NCI-H524 treated with DMSO at 0.1 percent for 48 hours (cell line): ENCODE measurements at regions not wholly inside any gene's neighbourhood (a gene's known extent, or its start where the extent isn't known, plus 50 kb on each side); places are given as distances from the start of the nearest gene placed in this dataset.
A peak's percentile ranks its signal among the peaks of the same experiment; 100 is the strongest.

Source experiments
- DNase-seq: peaks from one replicate; lab custom pipeline; 2025; lab: John Stamatoyannopoulos, UW

DNA sequence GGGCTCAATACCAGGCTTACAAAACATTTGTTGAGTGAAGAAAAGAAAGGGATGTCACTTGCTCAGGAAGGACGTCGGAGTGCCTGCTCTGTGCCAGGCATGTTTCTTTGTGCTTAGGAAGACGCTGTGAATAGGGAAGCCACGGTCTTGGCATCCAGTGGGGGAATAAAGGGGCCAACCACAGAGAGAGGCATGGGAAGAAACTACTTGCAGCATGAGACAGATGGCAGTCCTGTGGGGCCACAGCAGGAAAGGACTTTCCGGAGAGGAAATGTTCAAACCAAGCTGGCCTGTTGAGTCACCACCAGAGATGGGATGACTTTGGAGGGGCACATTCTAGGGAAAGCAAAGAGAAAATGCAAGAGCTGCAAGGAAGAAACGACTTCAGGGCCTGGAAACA is 173.2 kb downstream of the CDH26 start:
- DNase-seq = no peak

DNA sequence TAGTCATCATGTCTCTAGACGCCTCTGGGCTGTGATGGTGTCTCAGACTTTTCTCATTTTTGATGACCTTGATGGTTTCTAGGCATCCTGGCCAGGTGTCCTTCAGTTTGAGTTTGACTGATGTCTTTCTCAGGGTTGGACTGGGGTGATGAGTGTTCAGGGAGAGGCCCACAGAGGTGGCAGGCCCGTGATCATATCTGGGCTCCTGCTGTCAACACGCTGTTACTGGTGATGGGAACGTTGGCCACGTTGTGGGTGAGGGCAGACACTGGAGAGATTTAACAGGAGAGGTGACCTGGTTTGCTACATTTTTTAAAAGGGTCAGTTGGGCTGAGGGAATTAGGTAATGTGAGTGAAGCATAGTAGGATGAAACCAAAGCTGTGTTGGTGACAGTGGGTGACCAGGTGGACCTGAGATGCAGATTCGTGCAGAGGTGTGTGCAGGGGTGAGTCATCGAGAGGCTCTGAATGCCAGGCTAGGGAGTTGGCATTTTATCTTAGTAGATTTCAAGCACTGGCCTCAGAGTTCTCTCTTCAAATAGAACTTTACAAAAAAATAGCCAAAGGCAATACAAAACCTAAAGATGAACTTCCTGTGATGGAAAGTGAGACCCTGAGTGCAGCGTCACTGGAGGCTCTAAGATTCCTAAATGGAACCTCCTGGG is 174.1 kb downstream of the CDH26 start:
- DNase-seq = no peak

DNA sequence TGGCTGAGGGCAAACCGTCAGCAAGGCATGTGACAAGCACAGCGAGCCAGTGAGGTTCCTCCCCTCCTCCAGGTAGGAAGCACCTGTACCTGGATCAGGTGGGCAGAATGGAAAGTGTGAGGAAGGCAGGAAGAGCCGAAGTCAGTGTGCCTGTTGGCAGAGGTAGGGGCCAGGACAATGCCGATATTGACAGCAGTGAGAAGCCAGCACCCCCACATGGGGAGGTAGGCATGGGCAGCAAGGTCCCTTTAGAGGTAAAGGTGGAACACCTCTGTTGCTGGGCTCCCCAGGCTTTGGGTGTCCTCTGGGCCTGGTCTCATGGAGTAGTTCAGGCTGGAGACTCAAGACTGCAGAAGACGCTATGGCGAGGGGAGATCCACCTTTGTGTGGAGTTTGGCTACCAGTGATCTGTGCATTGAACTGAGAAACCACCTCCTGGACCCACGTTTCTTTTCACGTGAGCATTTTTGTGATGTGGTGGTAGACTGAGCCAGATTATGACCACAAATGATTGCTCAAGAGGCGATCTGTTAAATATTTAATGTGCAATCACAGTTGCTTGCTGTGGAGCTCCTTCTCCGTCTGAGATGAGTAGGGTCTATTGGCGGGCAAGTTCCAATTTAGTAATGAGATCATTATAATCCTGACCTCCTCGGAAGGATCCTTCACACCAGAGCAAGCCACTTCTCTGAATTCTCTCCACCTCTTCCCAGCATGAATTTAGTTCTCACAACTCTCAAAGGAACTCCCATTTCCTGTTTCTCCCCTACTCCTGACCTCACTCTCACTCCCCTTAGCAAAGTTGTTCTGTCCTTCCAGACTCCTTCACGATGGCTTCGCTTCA is 174.8 kb downstream of the CDH26 start:
- DNase-seq = no peak

DNA sequence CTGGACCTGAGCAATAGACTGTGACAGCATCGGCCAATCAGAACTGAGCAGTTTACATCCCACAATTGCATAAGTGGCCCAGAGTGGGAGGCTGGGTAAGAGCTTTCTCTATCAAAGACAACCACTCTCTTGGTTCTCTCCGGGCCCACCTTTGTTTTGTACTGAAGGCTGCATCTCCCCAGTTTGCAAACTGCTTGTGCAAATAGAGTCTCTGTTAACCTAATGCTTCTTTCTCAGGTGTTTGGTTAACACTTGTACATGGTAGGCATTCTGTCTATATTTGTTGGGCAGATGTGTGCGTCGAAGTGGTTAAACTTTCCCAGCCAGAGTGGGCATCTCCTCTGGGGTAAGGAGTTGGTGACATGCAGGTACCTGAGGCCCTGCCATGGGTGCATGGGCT is 177.1 kb downstream of the CDH26 start:
- DNase-seq = no peak

DNA sequence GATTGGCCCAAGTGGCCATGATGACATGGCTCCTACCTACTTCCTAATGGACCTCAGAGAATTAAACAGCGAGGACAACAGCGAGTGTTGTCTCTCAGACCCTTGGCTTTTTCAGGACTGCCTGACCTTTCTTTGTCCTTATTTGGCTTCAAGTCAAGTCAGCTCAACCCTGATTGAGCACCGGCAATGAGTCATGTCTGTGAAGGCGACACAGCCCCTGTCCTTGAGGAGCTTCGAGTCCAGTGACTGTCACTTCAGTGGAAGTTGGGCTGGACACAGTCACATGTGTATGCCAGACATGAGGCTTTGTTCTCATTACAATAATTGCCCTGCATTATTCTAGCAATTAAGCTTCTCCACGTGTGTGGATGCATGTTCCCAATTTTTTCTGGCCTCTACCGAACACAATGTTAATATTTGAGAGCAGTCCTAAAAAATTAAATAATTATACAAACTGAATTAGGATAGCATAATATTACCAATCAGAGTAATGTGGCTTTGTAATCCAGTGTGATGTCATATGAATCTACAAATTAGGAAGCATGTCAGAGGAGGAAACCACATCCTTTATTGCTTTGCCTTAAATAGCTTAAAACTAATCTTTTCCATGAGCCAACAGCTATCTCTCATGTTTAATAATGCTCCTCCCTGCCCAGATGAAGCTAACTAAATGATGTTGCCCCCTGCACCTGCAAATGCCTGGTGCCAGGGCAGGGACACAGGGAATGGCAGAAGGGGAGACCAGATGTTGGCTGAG is 178.6 kb downstream of the CDH26 start:
- peak; percentile 6 for DNase-seq

DNA sequence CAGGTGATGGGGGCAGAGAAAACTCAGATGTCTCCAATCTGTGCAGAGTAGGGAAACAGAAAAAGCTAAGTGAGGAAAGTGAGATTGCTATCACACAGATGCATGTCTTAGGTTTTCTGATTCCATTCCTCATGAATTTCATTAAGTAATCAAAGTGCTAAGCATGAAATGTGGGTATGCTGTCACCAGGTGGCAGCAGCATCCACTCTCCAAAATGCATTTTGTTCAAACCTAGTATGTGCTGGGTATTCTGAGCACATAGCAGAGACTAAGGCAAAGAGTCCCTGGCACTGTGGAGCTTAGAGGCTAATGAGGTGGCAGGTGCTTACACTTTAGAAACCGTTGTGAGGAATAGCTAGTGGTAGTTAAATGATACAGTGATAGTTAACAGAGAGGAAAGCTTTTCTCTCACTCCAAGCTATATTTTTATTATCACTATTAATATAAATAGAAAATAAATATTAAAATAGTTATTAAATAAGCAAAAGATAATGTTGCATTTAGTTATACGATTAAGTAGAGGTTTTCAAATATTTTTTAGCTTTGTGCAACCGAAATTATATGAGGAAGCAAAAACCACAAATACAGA is 179.5 kb downstream of the CDH26 start:
- DNase-seq = no peak

DNA sequence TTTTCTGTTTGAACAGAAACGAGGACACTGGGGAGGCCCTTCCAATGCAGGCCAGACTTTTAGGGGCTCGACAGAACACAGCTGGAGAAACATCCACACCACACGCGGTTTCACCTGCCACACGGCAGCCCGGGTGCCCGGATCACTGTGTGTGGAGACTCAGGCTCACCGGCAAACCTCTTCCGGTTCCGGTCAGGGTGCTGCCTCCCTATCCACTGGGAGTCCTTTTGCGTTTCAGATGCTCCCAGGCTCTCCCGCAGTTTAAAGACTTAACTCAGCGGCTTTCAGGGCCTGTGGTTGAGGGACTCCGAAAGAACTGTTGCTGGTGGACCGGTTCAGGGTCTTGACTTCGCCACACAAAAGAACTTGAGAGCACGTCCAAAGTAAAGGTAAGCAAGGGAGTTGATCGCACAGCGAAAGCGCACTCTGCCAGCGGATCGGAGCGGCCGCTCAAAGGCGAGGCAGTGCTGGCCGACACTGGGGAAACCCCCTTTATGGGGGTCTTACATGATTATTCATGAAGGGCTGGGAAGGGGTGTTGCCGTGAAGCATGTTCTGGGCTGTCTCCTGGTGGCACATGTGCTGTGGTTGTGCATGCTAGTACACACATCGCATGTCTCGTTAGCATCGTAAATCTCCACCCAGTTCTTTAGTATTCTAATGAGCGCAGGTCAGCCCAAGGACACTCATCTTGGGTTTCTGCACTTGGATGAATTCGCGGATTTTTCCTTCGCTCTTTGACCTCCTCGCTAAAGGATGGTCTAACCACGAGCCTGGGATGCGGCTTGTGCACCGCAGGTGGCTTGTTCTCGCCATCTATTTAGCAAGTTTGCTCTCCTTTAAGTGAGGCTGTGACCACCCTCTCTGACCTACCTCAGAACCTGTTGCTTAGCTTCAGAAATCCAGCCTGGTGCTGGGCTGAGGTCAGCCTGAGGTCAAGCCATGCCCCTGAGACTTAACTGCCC is 180.3 kb downstream of the CDH26 start:
- no peak for DNase-seq

DNA sequence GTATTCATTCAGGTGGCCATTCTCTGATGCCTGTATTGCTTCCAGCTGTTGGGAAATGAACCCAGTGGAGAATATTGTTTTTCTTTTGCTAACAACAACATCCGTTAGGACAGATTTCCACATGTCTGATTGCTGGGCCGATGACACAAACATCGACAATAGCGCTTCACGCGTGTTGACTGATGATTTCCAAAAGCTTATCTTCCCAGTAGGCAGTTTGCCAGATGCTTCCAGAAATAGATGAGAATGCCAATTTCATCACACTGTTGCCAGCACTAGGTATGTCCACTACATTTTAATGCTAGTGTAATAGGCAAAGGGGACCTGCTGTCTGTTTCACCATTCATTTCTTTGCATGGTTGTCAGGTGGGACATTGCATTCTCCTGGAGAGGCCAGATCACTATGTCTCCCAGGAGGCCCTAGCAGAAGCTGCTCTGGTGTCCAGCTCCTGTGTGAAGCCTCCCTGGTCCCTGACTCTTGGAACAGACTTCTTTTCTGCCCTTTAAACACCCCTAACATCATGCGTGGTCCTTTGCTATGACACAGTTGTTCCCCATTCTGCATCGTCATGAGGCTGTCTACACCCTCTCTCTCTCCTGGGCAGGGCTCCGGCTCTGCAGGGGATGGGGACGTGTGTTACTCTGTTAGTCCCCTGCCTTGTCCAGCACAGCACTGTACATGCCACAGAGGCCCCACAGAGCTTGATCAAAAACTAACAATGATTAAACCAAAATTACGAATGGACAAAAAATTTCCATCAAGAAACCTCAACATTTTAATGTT is 181.6 kb downstream of the CDH26 start:
- DNase-seq = no peak

DNA sequence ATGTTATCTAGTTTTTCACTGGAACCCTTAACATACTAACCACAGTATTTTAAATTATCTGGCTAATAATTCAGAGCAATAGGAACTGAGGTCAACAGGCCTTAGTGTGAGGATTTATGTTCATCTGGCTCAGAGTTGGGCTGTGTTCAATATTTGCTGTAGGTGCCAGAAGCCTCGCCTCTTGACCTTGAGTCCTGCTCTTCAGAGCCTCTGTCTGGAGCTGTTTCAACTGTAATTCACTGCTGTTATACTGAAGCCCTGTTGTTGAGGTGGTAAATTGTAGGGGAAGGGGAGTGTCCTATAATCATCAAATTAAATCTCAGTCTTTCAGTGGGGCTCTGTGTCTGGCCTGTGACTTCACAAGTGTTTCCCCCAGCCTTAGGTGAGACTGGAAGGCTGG is 184.4 kb downstream of the CDH26 start:
- no peak for DNase-seq

DNA sequence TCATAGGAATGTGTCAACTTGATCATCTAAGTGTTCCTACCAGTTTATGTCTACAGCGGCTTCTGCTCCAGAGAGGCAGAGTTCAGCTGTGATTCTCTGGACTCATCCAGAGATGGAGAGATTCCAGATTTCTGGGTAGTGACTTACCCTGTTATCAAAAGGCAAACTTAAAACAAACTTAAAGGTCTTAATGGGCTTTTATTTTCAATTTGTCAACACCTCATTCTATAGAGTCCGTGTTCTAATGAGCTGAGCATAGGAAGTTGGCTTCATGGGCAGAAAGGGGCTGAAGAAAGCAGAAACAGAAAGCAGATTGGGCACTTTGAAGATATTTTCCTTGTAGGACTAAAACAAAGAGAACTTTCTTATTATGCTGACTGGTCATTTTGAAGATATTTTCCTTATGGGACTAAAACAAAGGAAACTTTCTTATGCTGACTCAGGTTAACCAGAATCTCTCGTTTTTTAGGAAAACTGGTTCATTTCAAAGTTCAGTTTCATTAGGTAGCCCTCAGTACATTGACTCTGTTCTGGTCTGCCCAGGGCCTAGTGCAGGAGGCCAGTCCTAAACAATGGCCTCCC is 185.1 kb downstream of the CDH26 start:
- no peak for DNase-seq

DNA sequence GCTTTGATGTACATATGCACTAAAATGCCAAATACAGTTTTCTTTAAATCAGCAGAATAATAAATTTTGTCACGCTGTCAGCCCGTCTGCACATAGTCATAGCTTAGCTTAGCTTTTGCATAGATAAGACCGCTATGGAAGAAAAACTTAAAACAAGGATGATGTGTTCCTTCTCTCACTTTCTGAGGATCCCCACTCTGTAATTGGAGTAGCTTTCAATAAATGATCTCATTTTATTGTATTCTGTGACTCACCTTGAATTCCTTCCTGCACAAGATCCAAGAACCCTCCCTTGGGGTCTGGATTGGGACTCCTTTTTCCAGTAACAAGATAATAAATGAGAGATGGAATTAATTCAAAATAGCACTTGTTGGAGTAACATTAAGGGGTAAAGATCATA is 186.2 kb downstream of the CDH26 start:
- DNase-seq = no peak

DNA sequence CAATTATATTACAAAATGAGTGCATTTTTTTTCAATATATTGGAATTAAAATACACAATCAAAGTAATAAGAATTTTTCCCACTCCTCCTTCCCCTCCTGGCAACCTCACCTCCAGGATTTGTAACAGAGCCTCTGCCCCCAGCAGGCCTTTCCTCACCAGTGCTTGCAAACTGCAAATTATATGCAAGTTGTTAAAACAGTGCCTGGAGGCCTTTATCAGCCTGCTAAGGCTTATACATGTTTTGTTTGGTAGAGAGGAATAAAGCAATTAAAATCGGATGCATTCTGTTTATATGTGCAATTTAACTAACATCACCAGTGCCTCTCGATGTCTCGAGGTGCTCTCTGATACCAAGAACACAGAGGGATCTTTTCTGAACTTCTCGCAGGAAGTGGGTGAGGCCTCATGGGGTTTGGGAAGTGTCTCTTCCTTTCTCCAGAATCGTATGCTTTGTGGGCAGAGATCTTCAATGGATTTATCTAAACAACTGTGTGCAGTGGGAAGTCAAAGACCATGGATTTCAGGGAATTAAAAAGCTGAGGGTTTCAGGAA is 186.8 kb downstream of the CDH26 start:
- DNase-seq = no peak

DNA sequence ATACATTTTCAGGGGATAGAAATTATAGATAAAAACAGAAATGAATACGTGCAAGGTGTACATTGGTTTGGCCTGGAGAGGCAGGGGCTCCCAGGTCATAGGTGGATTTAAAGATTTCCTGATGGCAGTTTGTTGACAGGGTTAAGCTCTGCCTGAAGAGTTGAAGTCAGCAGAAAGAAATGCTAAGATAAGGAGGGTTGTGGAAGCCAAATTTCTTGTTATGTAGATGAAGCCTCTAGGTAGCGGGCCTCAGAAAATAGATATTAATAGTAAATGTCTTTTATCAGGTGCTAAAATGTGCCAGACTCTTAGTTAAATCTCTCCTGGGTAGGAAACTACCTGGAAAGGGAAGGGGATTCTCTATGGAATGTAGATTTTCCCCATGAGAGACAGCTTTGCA is 188.8 kb downstream of the CDH26 start:
- DNase-seq = no peak

DNA sequence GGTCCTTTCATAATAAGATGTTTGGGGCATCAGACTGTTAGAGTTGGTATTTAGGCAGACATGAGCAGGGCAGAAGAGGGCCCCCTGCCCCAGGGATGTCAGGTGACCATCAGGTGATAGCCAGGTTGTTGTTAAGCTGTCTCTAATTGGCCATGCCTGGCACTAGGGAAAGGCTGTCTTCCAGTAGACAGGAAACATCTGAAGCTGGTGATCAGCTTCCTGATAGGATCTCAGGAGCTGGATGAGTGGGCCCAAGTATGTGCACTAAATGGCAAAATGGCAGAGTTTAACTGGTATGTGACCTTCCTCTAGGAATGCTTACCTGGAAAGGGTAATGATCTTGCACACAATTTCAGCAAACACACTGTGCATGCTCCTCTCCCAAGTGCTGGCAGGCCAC is 190.7 kb downstream of the CDH26 start:
- DNase-seq = no peak

DNA sequence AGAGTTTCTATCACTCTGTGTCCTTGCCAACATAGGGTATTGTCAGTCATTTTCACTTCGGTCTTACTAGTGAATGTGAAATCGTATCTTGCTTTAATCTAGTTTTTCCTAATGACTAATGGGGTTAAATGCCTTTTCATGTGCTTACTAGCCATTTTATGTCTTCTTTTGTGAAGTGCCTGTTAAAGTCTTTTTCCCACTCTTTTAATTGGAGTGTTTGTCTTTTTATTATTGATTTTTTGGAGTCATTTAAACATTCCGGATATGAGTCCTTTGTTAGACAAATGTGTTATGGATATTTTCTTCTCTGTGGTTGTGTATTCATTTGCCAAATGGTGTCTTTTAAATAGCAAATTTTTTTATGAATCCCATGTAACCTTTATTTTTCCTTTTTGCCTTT is 194.6 kb downstream of the CDH26 start:
- no peak for DNase-seq

DNA sequence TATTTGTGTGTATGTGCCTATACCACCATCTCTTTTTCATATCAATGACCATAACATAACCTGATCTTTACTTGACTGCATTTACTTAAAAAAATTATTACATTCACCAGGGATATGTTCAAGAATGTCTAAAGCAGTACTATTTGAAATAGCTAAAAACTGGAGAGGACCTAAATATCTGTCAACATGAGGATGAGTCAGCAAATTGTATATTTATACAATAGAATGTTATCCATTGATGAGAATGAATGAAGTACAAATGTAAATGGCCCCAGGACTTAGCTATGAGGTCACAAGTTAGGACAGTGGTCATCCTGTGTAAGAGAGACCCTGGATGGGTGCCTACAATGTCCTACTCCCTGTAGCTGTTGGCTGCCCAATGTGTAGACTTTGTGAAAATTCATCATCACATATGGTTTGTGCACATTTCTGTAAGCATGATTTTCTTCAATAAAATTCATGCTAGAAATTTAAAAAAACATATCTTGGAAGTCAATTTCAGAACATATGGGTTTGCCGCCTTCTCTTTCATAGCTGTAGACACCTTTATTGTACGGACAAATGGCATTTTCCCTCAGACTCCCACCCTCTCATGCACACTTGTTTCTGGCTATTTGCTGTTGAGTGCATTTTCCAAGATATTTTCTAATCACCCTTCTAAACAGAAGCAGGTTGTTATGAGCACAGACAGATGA is 202.4 kb downstream of the CDH26 start:
- DNase-seq = no peak

DNA sequence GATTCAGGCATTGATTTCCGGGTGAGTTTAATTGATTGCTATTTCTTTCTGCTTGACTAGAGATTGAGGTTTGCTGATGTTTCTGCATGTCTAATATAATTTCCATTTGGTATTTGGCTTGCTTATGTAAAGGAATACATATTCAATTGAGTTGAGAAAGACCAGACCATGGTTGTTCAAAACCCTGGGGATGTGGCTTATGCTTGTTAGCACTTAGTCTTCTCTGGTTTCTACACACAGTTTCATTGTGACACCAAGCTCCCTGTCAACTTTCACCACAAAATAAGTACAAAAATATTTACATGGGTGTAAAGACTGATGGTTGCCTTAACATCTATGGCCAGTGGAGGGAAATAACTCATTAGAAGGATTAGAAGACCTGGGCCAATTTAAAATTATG is 209.6 kb downstream of the CDH26 start:
- no peak for DNase-seq

DNA sequence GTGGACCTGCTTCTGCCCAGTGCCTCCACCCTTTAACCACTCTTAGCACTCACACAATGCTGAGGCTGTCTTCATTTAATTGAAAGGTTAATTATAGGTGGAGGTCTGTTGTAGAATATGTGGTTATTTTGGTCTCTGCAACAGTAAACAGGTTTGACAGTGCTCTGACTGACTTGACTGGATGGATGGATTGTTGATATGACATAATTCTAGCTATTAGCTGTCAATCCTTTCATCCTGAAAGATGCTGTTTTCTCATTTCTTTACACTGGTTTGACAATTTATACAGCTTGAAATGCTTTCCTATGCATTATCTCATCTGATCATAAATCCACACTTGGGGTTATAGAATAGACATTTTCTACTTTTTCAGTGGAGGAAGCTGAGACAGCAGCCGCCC is 210.7 kb downstream of the CDH26 start:
- DNase-seq = no peak

DNA sequence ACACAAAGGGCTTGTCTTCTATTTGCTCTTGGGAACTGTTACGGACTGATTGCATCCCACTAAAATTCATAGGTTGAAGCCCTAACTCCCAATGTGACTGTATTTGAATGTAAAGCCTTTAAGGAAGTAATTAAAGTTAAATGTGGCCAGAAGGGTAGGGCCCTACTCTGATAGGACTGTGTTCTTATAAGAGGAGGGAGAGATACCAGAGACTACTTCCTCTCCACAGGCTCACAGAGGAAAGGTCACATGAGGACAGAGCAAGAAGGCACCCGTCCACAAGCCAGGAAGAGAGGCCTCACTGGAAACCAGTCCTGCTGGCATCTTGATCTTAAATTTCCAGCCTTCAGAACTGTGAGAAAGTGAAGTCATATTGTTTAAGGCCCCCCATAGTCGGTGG is 211.9 kb downstream of the CDH26 start:
- DNase-seq = no peak
